ENCODE measurements at regions not wholly inside any gene's neighbourhood (a gene's known extent, or its start where the extent isn't known, plus 50 kb on each side); places are given as distances from the start of the nearest gene placed in this dataset.

- Histone ChIP-seq H3K4me3 (no peak overlapping the region), H3K4me1 (no peaks in the 10 kb centered on the region), H3K9me3 (no peaks in the 10 kb centered on the region), H3K36me3 (no peaks in the 10 kb centered on the region), H3K27ac (no peak overlapping the region), H3K27me3 (no peaks in the 10 kb centered on the region)
- no peak for TF ChIP-seq POLR2A (IDR thresholded peaks at IDR 0.05)
- no peak for TF ChIP-seq CTCF (IDR thresholded peaks at IDR 0.05)
- no peak for TF ChIP-seq POLR2AphosphoS5 (IDR thresholded peaks at IDR 0.05)
- intact Hi-C loops (cut with DNase I; ENCODE audit: low total_unique reads): no loop called here
- DNase-seq (ENCODE audit: low spot score in 2 of 2): no peak
Observed at GRCh38 chr20:4427940-4428586, 179.0 kb upstream of the ADRA1D start.

GRCh38 chr20:4418141-4418540 is 169.1 kb upstream of the ADRA1D start:
- no peak for TF ChIP-seq POLR2A (IDR thresholded peaks at IDR 0.05)
- no peak for TF ChIP-seq POLR2AphosphoS5 (IDR thresholded peaks at IDR 0.05)
- no peak for TF ChIP-seq CTCF (IDR thresholded peaks at IDR 0.05)
- intact Hi-C loops (cut with DNase I; ENCODE audit: low total_unique reads): no loop called here
- Histone ChIP-seq H3K9me3 (peaks cover 0 to 5% of the 10 kb centered on the region in 2 donors), H3K27ac (no peak overlapping the region), H3K4me1 (no peaks in the 10 kb centered on the region), H3K27me3 (no peaks in the 10 kb centered on the region), H3K4me3 (no peak overlapping the region), H3K36me3 (no peaks in the 10 kb centered on the region)
- no peak for DNase-seq (ENCODE audit: low spot score in 2 of 2)

GRCh38 chr20:4415281-4415680 is 166.2 kb upstream of the ADRA1D start:
- H3K9me3 ChIP-seq: peaks cover 0 to 5% of the 10 kb centered on the region in 2 donors
- H3K4me3 ChIP-seq: no peak overlapping the region
- H3K36me3 ChIP-seq: no peaks in the 10 kb centered on the region
- intact Hi-C loops (cut with DNase I; ENCODE audit: low total_unique reads): no loop called here
- no peaks in the 10 kb centered on the region for H3K4me1 ChIP-seq
- DNase-seq (ENCODE audit: low spot score in 2 of 2): no peak
- no peak for TF ChIP-seq CTCF (IDR thresholded peaks at IDR 0.05)
- no peak for TF ChIP-seq POLR2AphosphoS5 (IDR thresholded peaks at IDR 0.05)
- no peak for TF ChIP-seq POLR2A (IDR thresholded peaks at IDR 0.05)
- no peak overlapping the region for H3K27ac ChIP-seq
- no peaks in the 10 kb centered on the region for H3K27me3 ChIP-seq

- H3K36me3 ChIP-seq: no peaks in the 10 kb centered on the region
- intact Hi-C loops (cut with DNase I; ENCODE audit: low total_unique reads): no loop called here
- H3K4me1 ChIP-seq: no peaks in the 10 kb centered on the region
- no peaks in the 10 kb centered on the region for H3K27me3 ChIP-seq
- no peak overlapping the region for H3K4me3 ChIP-seq
- no peak for DNase-seq (ENCODE audit: low spot score in 2 of 2)
- no peak overlapping the region for H3K27ac ChIP-seq
- TF ChIP-seq POLR2AphosphoS5 (IDR thresholded peaks at IDR 0.05) (no peak), CTCF (IDR thresholded peaks at IDR 0.05) (no peak), POLR2A (IDR thresholded peaks at IDR 0.05) (no peak)
- H3K9me3 ChIP-seq: peaks cover 0 to 5% of the 10 kb centered on the region in 2 donors
Observed at GRCh38 chr20:4413314-4414049, 164.4 kb upstream of the ADRA1D start.

GRCh38 chr20:4412216-4412615 is 163.1 kb upstream of the ADRA1D start:
- TF ChIP-seq CTCF (IDR thresholded peaks at IDR 0.05): no peak
- no peak for TF ChIP-seq POLR2AphosphoS5 (IDR thresholded peaks at IDR 0.05)
- no peak for TF ChIP-seq POLR2A (IDR thresholded peaks at IDR 0.05)
- Histone ChIP-seq H3K27me3 (no peaks in the 10 kb centered on the region), H3K36me3 (no peaks in the 10 kb centered on the region), H3K4me1 (no peaks in the 10 kb centered on the region), H3K9me3 (no peaks in the 10 kb centered on the region), H3K4me3 (no peak overlapping the region), H3K27ac (no peak overlapping the region)
- no peak for DNase-seq (ENCODE audit: low spot score in 2 of 2)
- intact Hi-C loops (cut with DNase I; ENCODE audit: low total_unique reads): no loop called here
